ENCODE measurements at regions not wholly inside any gene's neighbourhood (a gene's known extent, or its start where the extent isn't known, plus 50 kb on each side); places are given as distances from the start of the nearest gene placed in this dataset.

DNA sequence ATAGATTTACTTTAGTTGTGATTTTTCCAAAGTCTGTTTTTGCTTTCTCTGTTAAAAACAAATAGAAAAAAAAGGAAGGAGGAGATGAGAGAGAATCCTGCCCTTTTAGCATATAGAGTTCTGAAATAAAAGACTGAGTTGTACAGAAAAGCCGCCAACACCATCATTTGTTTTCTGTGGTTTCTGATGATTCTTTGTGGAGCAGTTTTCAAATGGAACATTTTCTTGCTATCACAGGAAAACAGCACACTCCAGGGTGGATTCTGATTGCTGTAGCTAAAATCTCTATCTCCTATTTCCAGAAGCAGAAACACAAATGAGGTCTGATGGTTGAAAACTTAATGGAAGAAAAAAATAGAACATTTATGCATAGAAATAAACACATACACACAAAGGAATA lies 144.6 kb upstream of the L3MBTL4 start:
- peaks cover 15% of the 10 kb centered on the region for H3K9me3 ChIP-seq (ENCODE audit: control insufficient read depth, low read length)
- Mint-ChIP-seq H3K9me3 (peaks cover 10% of the 10 kb centered on the region), H3K4me3 (peak overlapping the region; percentile 47), H3K27ac (peak overlapping the region; percentile 71), H3K36me3 (ENCODE audit: low read depth) (peaks cover 6% of the 10 kb centered on the region), H3K4me1 (peaks cover 56% of the 10 kb centered on the region), H3K27me3 (ENCODE audit: insufficient read depth) (no peaks in the 10 kb centered on the region)
- H3K27me3 ChIP-seq (ENCODE audit: control insufficient read depth, insufficient read depth, low read length, poor library complexity, severe bottlenecking) = no peaks in the 10 kb centered on the region
- no peak overlapping the region for H3K9ac ChIP-seq (ENCODE audit: extremely low read depth, low read length, poor library complexity, severe bottlenecking)
- H3K4me1 ChIP-seq (ENCODE audit: control insufficient read depth, insufficient read depth, low read length) = peaks cover 10% of the 10 kb centered on the region
- 40 to 75% methylated on average over 1 of the region's 1 CpG for WGBS, 2 experiments (ENCODE audit: insufficient coverage in 1 of 2, insufficient read length in 1 of 2)
- TF ChIP-seq, protein P1, sequence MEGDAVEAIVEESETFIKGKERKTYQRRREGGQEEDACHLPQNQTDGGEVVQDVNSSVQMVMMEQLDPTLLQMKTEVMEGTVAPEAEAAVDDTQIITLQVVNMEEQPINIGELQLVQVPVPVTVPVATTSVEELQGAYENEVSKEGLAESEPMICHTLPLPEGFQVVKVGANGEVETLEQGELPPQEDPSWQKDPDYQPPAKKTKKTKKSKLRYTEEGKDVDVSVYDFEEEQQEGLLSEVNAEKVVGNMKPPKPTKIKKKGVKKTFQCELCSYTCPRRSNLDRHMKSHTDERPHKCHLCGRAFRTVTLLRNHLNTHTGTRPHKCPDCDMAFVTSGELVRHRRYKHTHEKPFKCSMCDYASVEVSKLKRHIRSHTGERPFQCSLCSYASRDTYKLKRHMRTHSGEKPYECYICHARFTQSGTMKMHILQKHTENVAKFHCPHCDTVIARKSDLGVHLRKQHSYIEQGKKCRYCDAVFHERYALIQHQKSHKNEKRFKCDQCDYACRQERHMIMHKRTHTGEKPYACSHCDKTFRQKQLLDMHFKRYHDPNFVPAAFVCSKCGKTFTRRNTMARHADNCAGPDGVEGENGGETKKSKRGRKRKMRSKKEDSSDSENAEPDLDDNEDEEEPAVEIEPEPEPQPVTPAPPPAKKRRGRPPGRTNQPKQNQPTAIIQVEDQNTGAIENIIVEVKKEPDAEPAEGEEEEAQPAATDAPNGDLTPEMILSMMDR (conservative IDR thresholded peaks at IDR 0.05) = no peak
- no peak for DNase-seq
- H3K27ac ChIP-seq (ENCODE audit: low read depth, low read length) = peak overlapping the region; percentile 2
- no peak overlapping the region for H3K4me3 ChIP-seq (ENCODE audit: low read length)
- H3K36me3 ChIP-seq (ENCODE audit: control insufficient read depth, insufficient read depth, low read length) = no peaks in the 10 kb centered on the region

DNA sequence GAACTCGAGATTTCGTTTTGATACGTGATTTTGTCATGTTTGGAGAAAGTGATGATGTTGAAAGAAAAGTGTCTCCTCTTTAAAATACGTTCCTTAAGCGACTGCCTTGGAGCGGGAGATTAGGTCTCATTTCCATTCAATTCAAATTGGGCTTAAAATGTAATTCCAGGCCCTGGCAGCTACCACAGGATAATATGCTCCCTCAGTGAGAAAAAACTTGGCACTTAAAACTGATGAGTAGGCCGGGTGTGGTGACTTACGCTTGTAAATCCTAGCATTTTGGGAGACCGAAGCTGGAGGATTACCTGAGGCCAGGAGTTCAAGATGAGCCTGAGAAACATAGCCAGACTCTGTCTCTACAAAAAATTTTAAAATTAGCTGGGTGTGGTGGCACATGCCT lies 146.3 kb upstream of the L3MBTL4 start:
- no peak overlapping the region for H3K4me3 ChIP-seq (ENCODE audit: low read length)
- no peak overlapping the region for H3K4me3 Mint-ChIP-seq
- H3K27me3 ChIP-seq (ENCODE audit: control insufficient read depth, insufficient read depth, low read length, poor library complexity, severe bottlenecking) = no peaks in the 10 kb centered on the region
- no peaks in the 10 kb centered on the region for H3K36me3 ChIP-seq (ENCODE audit: control insufficient read depth, insufficient read depth, low read length)
- DNase-seq = no peak
- no peak overlapping the region for H3K9ac ChIP-seq (ENCODE audit: extremely low read depth, low read length, poor library complexity, severe bottlenecking)
- peaks cover 6% of the 10 kb centered on the region for H3K36me3 Mint-ChIP-seq (ENCODE audit: low read depth)
- TF ChIP-seq, protein P1 (conservative IDR thresholded peaks at IDR 0.05) = no peak
- H3K9me3 Mint-ChIP-seq = peaks cover 11% of the 10 kb centered on the region
- H3K4me1 ChIP-seq (ENCODE audit: control insufficient read depth, insufficient read depth, low read length) = peaks cover 16% of the 10 kb centered on the region
- peaks cover 17% of the 10 kb centered on the region for H3K9me3 ChIP-seq (ENCODE audit: control insufficient read depth, low read length)
- H3K27me3 Mint-ChIP-seq (ENCODE audit: insufficient read depth) = no peaks in the 10 kb centered on the region
- 85 to 92% methylated on average over 6 to 9 of the region's 9 CpGs for WGBS, 2 experiments (ENCODE audit: insufficient coverage in 1 of 2, insufficient read length in 1 of 2)
- peak overlapping the region; percentile 95 for H3K27ac Mint-ChIP-seq
- H3K4me1 Mint-ChIP-seq = peaks cover 68% of the 10 kb centered on the region
- no peak overlapping the region for H3K27ac ChIP-seq (ENCODE audit: low read depth, low read length)

DNA sequence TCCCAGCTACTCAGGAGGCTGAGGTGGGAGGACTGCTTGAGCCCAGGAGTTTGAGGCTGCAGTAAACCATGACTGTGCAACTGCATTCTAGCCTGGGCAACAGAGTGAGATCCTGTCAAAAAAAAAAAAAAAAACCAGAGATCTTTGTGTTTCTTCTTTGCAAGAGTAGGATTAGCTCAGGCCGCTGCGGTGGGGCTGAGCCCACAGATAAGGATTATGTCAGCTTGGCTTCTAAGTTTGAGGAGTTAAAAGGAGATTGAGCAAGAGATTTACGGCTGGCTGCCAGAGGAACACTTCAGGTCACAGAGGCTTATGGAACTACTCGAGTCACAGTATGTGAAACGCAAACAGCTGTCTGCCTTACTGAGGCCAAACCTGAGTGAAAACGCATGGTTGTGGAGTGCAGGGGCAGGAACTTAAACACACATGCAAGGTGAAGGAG lies 146.7 kb upstream of the L3MBTL4 start:
- peak overlapping the region; percentile 95 for H3K27ac Mint-ChIP-seq

More for the DNA sequence above, 146.7 kb upstream of the L3MBTL4 start:
- Histone ChIP-seq H3K36me3 (ENCODE audit: control insufficient read depth, insufficient read depth, low read length) (no peaks in the 10 kb centered on the region), H3K27me3 (ENCODE audit: control insufficient read depth, insufficient read depth, low read length, poor library complexity, severe bottlenecking) (no peaks in the 10 kb centered on the region), H3K9me3 (ENCODE audit: control insufficient read depth, low read length) (peaks cover 17% of the 10 kb centered on the region), H3K4me1 (ENCODE audit: control insufficient read depth, insufficient read depth, low read length) (peaks cover 16% of the 10 kb centered on the region), H3K27ac (ENCODE audit: low read depth, low read length) (peak overlapping the region; percentile 71), H3K9ac (ENCODE audit: extremely low read depth, low read length, poor library complexity, severe bottlenecking) (peak overlapping the region; percentile 38), H3K4me3 (ENCODE audit: low read length) (no peak overlapping the region)
- peaks cover 72% of the 10 kb centered on the region for H3K4me1 Mint-ChIP-seq
- H3K27me3 Mint-ChIP-seq (ENCODE audit: insufficient read depth) = no peaks in the 10 kb centered on the region
- H3K4me3 Mint-ChIP-seq = no peak overlapping the region
- TF ChIP-seq, protein P1 (conservative IDR thresholded peaks at IDR 0.05) = no peak
- 52 to 81% methylated on average over 6 of the region's 6 CpGs for WGBS, 2 experiments (ENCODE audit: insufficient coverage in 1 of 2, insufficient read length in 1 of 2)
- peak; percentile 69 for DNase-seq
- H3K36me3 Mint-ChIP-seq (ENCODE audit: low read depth) = peaks cover 6% of the 10 kb centered on the region
- H3K9me3 Mint-ChIP-seq = peaks cover 11% of the 10 kb centered on the region
